OCI-LY7 (cell line): ENCODE measurements at regions not wholly inside any gene's neighbourhood (a gene's known extent, or its start where the extent isn't known, plus 50 kb on each side); places are given as distances from the start of the nearest gene placed in this dataset.

Experiments used
- EZH2phosphoT487 ChIP-seq: fragments of 200-600 bp; sonication (generic); IDR thresholded peaks from 2 replicates; pipeline ENCODE4 v1.6.1; 2018; ENCODE audit warnings: low read depth, borderline replicate concordance, mild to moderate bottlenecking, mixed run types, antibody characterized with exemption, low read length, moderate library complexity, mixed read lengths
- TF ChIP-seq, protein P1 (sequence below): fragments of 200-600 bp; sonication (generic); conservative IDR thresholded peaks from 2 replicates; pipeline ENCODE4 v1.5.1; 2014; ENCODE audit warnings: mild to moderate bottlenecking, antibody characterized with exemption, low read length, moderate library complexity, mixed read lengths

DNA sequence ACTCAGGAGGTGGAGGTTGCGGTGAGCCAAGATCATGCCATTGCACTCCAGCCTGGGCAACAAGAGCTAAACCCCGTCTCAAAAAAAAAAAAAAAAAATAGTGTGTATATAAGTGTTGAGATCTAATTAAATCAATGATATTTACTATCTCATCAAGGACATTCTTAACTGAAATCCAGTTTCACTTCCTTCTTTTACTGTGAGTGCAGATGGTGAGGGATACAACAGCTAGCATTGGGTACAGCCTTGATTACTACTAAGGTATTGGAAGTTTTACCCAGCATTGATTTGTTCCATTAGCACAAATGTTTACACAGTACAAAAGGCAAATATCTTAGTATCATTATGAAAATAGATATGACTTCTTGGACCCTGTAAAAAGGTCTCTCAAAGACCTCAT lies 546.6 kb downstream of the KCTD12 start:
- no peak for TF ChIP-seq EZH2phosphoT487
- TF ChIP-seq, protein P1, sequence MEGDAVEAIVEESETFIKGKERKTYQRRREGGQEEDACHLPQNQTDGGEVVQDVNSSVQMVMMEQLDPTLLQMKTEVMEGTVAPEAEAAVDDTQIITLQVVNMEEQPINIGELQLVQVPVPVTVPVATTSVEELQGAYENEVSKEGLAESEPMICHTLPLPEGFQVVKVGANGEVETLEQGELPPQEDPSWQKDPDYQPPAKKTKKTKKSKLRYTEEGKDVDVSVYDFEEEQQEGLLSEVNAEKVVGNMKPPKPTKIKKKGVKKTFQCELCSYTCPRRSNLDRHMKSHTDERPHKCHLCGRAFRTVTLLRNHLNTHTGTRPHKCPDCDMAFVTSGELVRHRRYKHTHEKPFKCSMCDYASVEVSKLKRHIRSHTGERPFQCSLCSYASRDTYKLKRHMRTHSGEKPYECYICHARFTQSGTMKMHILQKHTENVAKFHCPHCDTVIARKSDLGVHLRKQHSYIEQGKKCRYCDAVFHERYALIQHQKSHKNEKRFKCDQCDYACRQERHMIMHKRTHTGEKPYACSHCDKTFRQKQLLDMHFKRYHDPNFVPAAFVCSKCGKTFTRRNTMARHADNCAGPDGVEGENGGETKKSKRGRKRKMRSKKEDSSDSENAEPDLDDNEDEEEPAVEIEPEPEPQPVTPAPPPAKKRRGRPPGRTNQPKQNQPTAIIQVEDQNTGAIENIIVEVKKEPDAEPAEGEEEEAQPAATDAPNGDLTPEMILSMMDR = no peak
